DMS53 (cell line): ENCODE measurements at regions not wholly inside any gene's neighbourhood (a gene's known extent, or its start where the extent isn't known, plus 50 kb on each side); places are given as distances from the start of the nearest gene placed in this dataset.
"Not testable (repeated sequence)": the region's sequence is repeated elsewhere in the genome, so short reads cannot be mapped to it uniquely, and the experiment has no call there.

Source experiments
- DNase-seq: peaks from one replicate; lab custom pipeline; 2025; lab: John Stamatoyannopoulos, UW

DNA sequence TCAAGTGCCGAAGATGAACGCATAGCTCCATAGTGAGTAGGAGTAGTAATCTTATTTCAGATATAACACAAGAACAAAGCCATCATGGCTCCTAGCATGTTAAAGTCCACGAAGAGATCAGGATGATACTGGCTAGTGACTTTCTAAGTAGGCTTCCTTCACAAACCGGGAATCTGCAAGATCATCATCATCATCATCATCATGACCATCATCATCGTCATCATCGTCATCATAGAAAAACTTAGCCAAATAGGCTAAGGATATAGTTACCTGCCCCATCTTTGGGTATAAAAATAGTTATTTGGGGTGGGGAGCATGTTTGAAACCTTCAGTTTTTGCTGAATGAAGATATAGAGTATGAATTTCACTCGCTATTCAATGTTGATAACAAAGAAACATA is 57.9 kb downstream of the PYDC2 start:
- DNase-seq = no peak

DNA sequence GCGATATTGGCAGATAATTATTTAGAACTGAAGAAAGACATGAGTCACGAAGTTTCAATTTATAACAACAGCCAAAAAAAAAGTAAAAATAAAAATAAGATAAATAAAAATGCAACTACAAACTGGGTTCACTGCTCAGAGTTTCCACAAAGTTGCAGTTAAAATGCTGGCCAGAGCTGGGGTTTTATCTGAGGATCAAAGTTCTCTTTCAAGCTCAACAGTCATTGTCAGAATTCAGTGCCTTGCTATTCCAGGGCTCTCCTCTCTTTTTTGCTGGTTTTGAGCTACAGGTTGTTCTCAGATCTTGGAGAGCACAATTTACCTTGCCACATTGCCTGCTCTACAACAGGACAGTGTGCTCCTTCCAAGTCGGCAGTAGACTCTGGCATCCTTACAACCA is 60.1 kb downstream of the PYDC2 start:
- no peak for DNase-seq

DNA sequence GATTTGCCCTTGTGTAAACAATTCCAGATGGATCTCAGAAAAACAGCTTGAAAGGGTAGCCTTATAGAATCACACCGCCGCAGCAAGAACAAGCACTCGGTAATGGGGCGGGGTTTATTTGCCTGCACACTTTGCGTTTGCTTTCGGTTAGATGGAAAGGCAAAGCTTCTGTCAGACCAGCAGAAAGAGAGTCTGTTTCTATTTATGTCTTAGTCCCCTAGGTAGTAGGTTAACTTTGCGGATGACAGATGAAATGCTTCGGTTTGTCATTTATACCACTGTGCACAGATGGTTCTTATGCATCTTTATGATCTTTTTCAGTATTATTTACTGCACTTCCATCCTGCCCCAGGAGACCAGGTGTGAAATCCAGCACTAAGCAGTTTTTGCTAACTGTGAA is 62.2 kb downstream of the PYDC2 start:
- peak; percentile 81 for DNase-seq

DNA sequence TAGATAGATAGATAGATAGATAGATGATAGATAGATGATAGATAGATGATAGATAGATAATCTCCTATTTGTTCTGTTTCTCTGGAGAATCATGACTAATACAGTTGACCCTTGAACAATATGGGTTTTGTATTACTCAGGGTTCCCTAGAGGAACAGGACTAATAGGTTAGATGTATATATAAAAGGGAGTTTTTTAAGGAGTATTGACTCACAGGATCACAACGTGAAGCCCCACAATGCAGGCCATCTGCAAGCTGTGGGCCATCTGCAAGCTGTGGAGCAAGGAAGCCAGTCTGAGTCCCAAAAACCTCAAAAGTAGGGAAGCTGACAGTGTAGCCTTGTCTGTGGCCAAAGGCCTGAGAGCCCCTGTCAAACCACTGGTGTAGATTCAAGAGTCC is 67.6 kb downstream of the PYDC2 start:
- no peak for DNase-seq

DNA sequence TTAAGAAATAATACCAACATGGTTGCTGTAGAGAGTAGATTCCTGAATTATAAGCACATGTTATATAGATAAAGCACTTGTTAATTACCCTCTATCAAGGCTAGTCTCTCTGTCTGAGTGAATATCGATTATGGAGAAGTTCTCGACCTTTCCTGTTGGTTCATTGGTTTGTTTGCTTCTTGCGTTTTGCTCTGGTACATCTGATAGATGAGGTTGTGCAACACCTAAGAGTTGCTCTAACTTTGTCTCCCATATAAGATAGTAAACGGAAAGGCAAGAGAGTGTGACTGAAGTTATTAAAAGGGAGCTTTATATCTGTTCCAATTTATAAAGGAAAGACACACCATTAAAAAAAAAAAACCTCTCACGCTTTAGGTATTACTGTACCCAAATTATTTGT is 69.0 kb downstream of the PYDC2 start:
- DNase-seq = no peak

DNA sequence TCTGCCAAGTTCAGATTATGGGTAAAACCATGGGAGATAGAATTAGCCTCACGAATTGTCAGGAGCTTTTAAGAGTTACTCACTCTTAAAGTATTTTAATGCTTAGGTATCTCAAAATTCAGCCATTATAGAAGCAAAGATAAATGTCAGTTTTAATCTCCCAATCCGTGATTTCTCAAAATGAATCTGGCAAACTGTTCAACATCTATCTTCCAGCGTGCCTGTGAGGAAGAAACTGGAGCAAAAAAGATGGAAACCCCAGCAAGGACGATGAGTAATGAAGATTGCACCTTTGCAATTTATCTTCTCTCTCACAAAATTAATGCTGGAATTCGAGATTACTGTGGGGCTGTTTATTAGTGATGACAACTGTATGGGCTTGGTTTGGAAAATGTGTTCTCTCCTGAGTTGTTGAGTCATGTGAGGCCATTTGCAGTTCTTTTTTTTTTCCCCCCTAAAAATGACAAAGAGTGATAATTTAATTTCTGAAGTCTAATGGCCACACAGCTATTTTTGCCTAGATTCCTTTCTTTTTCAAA is 70.5 kb downstream of the PYDC2 start:
- no peak for DNase-seq

DNA sequence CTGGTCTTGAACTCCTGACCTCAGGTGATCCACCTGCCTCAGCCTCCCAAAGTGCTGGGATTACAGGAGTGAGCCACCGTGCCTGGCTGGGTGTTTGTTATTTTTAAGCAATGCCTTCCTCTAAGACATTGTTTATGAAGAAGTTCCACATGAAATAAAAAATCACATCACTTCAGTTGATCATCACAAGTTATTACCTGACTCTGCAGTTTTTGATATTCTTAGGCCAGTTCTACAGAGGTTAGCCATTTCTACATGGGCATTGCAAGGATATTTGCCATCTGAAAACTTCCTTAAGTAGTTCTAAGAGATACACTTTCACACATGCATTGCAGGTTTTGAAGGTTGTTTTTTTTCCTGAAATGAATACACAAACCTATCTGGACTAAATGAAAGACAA is 82.1 kb downstream of the PYDC2 start:
- DNase-seq = no peak

DNA sequence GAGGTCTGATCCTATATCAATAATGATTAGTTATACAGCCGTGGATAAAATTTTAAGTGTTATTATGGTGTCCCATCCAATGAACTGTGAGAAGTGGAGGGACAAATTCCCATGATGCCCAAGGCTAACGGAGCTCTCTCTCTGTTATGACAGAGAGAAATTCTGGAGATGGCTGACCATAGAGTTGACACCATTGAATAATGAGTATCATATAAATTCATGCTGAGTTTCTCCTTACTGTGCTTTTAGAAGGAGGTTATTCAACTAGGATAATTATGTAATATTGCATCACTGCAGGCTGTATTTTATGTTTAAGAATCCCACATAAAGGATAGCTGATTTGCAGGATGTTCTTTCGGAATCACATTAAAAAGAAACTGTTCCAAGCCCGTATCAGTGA is 82.9 kb downstream of the PYDC2 start:
- DNase-seq = no peak

DNA sequence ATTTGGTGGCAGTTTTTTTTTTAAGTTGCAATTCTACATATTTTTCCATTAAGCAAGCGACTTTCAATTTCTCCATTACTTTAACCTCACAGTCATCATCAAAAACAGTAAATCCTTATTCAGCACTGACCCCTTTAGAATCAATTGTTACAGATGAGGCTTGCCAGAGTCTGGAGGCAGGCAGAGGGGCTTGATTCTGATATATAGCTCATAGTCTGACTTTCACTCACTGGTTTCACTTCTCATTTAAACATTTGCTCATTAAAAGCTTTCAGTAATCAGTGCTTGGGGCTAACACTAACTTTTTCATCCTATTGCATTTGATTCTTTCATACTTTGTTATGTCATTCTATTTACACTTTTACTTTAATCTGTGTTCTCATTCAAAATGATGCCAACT is 88.4 kb downstream of the PYDC2 start:
- no peak for DNase-seq

DNA sequence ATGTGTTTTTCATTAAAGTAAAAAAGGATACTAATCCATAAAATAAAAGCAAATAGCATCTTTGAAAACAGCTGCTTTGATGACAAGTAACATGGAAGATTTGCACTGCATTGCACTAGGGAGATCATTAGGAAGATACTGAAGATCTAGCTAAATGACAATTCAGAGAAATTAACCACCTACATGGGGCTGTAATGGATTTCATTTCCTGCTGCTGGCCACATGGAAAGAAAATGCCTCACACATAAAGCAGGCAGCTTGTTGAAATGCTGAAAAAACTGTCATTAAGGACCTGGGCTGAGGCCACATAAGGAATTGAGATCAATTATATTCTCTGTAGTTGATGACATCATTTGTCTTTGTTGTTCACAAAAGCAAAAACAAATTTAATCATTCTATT is 94.1 kb downstream of the PYDC2 start:
- DNase-seq = no peak

DNA sequence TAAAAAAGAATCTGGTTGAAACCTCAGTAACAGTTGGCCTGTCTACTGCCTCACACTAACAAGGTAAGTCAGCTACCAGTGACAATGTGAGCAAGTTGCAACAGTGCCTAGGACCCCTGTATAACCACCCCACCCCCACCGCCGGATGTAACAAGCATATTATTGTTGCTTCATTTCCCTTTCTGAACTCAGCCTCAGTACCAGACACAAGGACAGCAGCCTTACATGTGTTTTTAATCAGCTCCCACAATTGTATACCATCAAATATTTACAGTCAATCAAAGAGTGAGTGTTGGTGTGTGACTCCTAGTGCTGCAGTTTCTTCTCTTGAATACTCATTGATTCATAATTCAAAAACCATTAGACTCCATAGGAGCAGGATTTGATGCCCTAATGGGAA is 96.4 kb downstream of the PYDC2 start:
- DNase-seq = no peak

DNA sequence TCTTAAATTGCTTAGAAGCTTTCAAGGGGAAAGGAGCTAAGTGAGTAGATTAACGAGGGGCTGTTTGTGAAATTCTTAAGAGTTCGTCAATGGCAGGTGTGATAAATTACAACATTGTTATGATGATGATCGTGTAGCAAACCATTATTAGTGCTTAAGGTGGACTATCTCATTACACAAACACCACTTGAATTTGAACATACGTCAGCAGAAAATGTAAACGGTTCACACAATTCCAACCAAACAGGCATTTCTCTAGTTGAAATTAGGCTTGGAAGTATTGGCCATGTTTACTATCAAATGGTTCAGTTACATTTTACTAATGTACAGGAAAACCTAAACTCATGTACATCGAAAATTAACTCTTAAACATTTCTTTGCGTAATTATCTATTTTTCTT is 102.8 kb downstream of the PYDC2 start:
- DNase-seq = no peak

DNA sequence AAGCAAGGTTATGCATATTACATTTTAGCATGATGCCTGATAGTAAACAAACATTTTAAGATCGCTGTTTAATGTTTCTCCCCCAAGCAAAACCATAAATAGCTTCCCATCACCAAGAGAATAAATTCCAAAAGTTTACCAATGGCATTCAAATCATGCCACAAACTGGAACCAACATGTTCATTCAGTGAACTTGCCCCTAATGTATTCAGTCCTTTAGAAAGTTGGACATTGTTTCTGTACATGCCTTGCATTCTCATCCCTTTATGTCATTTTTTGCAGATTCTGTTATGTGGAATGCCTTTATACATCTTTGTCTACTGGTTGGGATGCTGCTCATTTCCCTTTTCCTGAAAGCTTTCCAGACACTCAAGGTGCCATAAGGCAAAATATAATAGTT is 105.5 kb downstream of the PYDC2 start:
- no peak for DNase-seq

DNA sequence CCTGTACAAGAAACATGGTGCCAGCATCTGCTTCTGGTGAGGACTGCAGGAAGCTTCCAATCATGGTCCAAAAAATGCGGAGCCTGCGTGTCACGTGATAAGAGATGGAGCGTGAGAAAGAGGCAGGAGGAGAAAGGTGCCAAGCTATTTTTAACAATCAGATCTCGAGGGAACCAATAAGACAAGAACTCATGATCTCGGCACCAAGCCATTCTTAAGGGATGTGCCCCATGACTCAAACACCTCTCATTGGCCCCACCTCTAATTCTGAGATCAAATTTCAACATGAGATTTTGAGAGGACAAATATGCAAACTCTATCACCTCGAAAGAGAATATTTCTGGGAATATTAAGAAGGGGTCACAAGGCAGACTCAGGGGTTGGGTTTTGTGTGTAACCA is 107.2 kb downstream of the PYDC2 start:
- DNase-seq = no peak

DNA sequence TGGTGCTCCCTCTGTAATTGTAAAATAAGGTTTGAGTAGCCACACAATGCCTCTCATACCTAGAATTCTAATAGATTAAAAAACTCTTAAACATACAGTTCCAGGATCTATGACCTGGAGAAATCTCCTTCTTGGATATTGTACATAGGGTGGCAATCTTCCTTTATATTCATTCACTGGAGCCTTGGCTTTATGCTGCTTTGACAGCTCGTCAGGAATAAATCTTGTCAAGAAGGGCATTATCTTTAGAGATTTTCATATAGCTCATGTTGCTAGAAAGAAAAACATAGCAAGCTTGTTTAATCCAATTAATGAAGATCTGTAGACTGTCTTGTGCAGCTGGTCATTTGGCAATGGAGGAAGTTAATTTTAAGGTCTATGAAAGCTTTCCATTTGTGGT is 131.1 kb downstream of the PYDC2 start:
- DNase-seq = no peak

DNA sequence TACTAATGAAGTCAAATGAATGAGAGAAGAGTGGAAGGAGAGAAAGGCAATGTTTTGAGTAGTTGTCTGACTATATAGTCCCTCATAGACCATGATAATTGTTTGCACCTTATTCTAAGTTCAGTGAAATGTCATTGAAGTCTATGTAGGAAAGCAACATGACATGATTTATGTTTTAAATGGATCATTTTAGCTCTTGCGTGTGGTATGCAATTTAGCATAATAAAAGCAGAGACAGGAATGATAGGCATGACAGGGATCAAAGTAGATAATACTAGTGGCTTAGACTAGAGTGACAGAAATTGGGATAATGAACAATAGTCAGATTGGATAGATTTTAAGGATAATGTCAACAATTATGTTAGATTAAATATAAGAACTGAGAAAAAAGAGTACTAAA is 132.5 kb downstream of the PYDC2 start:
- no peak for DNase-seq

DNA sequence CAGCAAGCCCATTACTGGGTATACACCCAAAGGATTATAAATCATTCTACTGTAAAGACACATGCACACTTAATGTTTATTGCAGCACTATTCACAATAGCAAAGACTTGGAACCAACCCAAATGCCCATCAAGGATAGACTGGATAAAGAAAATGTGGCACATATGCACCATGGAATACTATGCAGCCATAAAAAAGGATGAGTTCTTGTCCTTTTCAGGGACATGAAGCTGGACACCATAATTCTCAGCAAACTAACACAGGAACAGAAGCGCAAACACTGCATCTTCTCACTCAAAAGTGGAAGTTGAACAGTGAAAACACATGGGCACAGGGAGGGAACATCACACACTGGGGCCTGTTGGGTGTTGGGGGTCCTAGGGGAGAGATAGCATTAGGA is 154.5 kb downstream of the PYDC2 start:
- DNase-seq = not testable (repeated sequence)

DNA sequence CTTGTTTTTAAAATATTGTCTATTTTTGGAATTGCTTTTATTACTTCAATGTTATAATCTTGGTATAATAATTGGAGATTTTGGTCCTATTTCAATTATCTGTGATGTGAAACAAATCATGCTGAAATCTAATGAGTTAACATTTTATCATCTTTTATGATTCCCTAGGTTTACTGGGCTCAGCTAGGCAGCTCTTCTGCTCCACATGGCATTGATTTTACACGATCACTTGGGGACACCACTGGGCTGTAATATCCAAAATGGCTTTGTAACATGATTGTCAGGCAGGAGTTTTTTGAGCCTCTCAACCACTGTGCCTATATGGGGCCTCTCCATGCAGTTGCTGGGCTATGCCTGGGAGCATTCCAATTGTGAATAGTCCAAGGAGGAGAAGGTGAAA is 163.3 kb downstream of the PYDC2 start:
- DNase-seq = no peak

DNA sequence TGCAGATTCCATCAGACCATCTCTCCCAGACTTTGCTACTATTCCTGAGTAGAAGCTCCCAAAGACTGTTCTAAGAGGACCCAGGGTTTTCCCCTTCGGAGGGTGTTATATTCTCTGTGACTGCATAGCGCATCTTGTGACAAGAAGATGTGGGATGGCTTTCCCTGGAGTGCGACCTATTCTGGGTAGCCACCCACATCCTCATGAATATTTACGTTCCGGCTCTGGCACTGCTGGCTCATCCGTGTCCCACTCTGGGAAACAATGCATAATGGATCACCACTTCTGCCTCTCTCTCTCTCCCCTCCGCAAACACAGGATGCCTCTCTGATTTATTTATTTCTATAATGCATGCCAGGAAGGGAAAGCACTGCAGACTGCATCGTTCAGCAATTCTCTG is 166.1 kb downstream of the PYDC2 start:
- no peak for DNase-seq

DNA sequence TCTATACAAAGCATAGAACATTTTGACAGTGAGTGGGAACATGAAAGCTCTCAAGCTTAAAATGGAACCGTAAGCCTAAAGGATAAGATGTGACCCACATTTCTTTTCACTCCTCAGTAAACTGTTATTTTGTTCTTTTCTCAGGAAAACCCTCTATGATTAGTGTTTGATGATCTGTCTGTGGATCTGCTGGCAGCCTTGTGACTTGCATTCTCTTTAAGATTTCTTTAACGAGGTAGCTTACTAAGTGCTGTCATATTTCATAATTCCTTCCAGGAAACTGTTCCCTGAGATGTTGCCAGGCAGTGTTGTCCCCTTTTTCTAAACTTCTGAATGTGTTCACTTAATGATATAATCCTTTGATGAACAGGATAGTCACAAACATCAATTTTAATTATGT is 167.6 kb downstream of the PYDC2 start:
- DNase-seq = no peak

DNA sequence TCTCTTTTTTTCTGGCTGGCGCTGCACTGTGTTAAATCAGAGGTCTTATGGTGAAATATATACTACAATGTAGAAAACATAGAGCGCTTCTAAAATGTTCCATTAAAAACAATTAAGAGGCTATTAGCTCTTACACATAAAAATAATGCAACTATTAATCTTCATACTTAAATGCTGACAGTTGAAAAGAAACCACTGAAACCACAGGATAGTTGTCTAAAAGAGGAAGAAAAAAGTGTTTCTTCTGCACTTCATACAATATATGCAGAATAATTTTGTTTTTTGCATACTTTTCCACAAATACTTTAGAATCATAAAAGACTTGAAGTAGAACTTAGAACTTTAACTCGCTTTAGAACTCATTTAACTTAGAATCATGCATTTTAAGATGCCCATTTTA is 170.5 kb downstream of the PYDC2 start:
- no peak for DNase-seq

DNA sequence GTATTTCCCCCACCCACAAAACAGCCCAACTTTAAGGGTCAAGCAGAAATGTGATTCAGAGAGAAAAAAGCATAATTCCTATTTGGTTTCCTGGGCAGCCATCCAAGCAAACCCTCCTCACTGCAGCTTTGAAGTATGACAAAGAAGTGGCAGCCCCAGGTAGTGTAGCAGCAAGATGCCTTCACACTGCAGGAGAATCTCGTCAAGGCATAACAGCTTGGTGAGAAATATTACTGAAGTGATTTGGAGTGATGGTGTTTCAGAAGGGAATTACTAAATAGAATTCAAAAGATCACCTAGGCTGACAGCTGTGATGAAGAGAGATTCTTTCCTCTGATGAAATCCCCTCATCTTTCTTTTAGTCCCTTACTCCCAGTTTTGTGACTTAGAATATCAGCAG is 173.9 kb downstream of the PYDC2 start:
- no peak for DNase-seq

DNA sequence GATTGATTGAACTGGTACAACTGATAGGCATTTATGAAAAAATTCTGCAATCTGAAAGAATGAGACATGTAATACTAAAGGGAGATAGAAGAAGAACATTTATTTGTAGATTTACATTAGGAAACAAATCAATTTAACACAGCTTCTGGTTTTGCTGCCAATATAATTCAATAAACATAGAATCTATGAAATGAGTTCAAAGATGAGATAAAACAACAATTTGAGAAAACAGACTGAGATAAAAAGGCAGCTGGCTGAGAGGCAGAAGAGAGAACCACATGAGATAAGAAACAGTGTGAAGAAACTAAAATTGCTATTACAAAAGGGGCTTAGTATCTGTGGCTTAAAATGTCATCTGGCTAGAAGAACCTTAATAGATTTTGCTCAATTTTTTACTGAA is 176.6 kb downstream of the PYDC2 start:
- DNase-seq = no peak

DNA sequence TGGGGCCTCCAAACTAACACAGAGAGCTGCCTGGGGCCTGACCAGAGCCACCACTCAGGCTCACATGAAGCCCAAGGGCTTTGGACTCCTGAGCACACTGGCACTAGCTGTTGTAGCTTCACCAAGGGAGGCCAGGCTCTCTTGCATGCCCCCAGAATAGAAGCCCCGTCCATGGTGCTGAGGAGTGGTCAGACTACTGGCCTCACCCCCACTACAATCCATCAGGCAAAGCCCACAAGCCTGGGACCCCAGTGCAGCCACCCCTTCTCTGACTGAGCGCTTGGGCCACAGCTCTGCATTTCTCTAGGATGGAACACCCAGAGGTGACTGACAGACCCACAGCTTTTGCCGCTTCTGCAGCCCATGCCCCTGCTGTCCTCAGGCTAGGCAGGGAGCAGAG is 180.8 kb downstream of the PYDC2 start:
- DNase-seq = no peak

DNA sequence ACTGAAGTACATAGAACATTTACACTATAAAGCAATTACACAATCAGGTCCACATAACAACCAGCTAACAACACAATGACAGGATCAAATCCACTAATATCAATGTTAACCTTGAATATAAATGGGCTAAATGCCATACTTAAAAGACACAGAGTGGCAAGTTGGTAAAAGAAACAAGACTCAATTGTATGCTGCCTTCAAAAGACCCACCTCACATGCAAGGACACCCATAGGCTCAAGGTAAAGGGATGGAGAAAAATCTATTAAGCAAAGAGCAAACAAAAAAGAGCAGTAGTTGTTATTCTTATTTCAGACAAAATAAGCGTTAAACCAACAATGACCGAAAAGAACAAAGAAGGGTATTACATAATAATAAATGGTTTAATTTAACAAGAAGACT is 183.3 kb downstream of the PYDC2 start:
- DNase-seq = no peak
